ENCODE measurements at regions not wholly inside any gene's neighbourhood (a gene's known extent, or its start where the extent isn't known, plus 50 kb on each side); places are given as distances from the start of the nearest gene placed in this dataset.

- TF ChIP-seq POLR2A (IDR thresholded peaks at IDR 0.05) (no peak), CTCF (IDR thresholded peaks at IDR 0.05 in 4 of 5, conservative IDR thresholded peaks at IDR 0.05 in 1 of 5) (no peak)
Measured at GRCh38 chr1:79655876-79656275, 649.3 kb upstream of the ADGRL4 start.
